M059J (cell line): ENCODE measurements at regions not wholly inside any gene's neighbourhood (a gene's known extent, or its start where the extent isn't known, plus 50 kb on each side); places are given as distances from the start of the nearest gene placed in this dataset.

Experiments
- DNase-seq: peaks from one replicate; pipeline ENCODE4 v3.0.0-alpha.2; 2012; ENCODE audit warnings: low read depth

GRCh38 chr1:215458562-215458961, 108.5 kb upstream of the KCTD3 start:
- no peak for DNase-seq

- DNase-seq = no peak
Measured at GRCh38 chr1:215459136-215459535, 108.0 kb upstream of the KCTD3 start.

- DNase-seq = no peak
Measured at GRCh38 chr1:215466361-215466760, 100.7 kb upstream of the KCTD3 start.

GRCh38 chr1:215471463-215471862, 95.6 kb upstream of the KCTD3 start:
- no peak for DNase-seq

GRCh38 chr1:215472723-215473122, 94.4 kb upstream of the KCTD3 start:
- DNase-seq = no peak

- DNase-seq = no peak
Measured at GRCh38 chr1:215473943-215474342, 93.2 kb upstream of the KCTD3 start.

- peak; percentile 31 for DNase-seq
Measured at GRCh38 chr1:215474940-215475339, 92.2 kb upstream of the KCTD3 start.

GRCh38 chr1:215475796-215476481, 91.2 kb upstream of the KCTD3 start:
- DNase-seq = peak; percentile 93

- DNase-seq = peak; percentile 69
Measured at GRCh38 chr1:215476541-215476940, 90.6 kb upstream of the KCTD3 start.

GRCh38 chr1:215477632-215478031, 89.5 kb upstream of the KCTD3 start:
- DNase-seq = no peak

GRCh38 chr1:215479567-215479966, 87.5 kb upstream of the KCTD3 start:
- no peak for DNase-seq

GRCh38 chr1:215482079-215482478, 85.0 kb upstream of the KCTD3 start:
- no peak for DNase-seq

GRCh38 chr1:215484171-215484939, 82.7 kb upstream of the KCTD3 start:
- DNase-seq = no peak

- no peak for DNase-seq
Measured at GRCh38 chr1:215487466-215487865, 79.6 kb upstream of the KCTD3 start.

GRCh38 chr1:215488850-215489249, 78.3 kb upstream of the KCTD3 start:
- DNase-seq = no peak

GRCh38 chr1:215489771-215490565, 77.1 kb upstream of the KCTD3 start:
- peak; percentile 44 for DNase-seq

- no peak for DNase-seq
Measured at GRCh38 chr1:215497528-215497927, 69.6 kb upstream of the KCTD3 start.

- DNase-seq = no peak
Measured at GRCh38 chr1:215501496-215501895, 65.6 kb upstream of the KCTD3 start.

GRCh38 chr1:215502081-215502480, 65.0 kb upstream of the KCTD3 start:
- no peak for DNase-seq

- DNase-seq = peak; percentile 51
Measured at GRCh38 chr1:215507119-215507518, 60.0 kb upstream of the KCTD3 start.

- DNase-seq = no peak
Measured at GRCh38 chr1:215508311-215508710, 58.8 kb upstream of the KCTD3 start.
